Hepatocyte (in vitro differentiated cells): ENCODE measurements at regions not wholly inside any gene's neighbourhood (a gene's known extent, or its start where the extent isn't known, plus 50 kb on each side); places are given as distances from the start of the nearest gene placed in this dataset.

ENCODE experiments used
- EZH2 ChIP-seq: fragments of 200-600 bp; sonication (generic); IDR thresholded peaks from 2 replicates; pipeline ENCODE4 v1.6.1; 2016; ENCODE audit warnings: antibody characterized with exemption, mild to moderate bottlenecking, borderline replicate concordance
- TF ChIP-seq, protein P1 (sequence below): fragments of 200-600 bp; sonication (generic); IDR thresholded peaks from 2 replicates; pipeline ENCODE4 v1.5.1; 2016; ENCODE audit warnings: antibody characterized with exemption, mild to moderate bottlenecking; ENCODE audit not compliant: poor library complexity

DNA sequence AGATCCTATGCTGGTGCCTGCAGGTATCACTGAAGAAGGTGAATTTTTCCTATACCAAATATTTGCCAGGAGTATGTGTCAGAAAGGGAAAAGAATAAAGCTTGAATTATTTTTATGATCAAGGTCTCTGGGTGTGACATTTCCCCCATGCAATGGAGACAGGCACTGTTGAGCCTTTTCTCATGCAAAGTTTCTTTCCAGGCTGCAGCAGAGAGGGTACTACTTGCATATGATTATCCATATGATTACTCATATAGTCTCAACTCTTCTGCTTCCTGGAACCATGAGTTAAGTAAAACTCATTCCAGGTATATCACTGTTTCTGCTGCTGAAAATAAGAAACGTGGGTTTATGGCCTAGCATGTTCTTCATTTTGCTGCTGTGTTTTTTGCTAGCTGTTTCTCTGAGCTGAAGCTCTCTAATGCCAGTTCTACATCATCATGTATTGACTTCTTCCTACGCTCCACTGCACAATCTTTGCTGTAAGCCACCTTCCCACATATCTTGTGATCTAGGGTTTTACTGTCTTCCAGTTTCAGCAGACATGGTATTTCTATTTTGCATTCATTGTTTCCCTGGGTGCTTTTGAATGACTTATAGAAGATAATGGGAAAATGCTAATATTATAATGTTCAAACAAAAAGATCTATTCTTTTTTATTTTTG lies 278.7 kb upstream of the GPC6 start:
- TF ChIP-seq, protein P1, sequence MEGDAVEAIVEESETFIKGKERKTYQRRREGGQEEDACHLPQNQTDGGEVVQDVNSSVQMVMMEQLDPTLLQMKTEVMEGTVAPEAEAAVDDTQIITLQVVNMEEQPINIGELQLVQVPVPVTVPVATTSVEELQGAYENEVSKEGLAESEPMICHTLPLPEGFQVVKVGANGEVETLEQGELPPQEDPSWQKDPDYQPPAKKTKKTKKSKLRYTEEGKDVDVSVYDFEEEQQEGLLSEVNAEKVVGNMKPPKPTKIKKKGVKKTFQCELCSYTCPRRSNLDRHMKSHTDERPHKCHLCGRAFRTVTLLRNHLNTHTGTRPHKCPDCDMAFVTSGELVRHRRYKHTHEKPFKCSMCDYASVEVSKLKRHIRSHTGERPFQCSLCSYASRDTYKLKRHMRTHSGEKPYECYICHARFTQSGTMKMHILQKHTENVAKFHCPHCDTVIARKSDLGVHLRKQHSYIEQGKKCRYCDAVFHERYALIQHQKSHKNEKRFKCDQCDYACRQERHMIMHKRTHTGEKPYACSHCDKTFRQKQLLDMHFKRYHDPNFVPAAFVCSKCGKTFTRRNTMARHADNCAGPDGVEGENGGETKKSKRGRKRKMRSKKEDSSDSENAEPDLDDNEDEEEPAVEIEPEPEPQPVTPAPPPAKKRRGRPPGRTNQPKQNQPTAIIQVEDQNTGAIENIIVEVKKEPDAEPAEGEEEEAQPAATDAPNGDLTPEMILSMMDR: no peak
- no peak for TF ChIP-seq EZH2
